ENCODE measurements at regions not wholly inside any gene's neighbourhood (a gene's known extent, or its start where the extent isn't known, plus 50 kb on each side); places are given as distances from the start of the nearest gene placed in this dataset.

- Histone ChIP-seq H3K9me1 (ENCODE audit: control insufficient read depth, extremely low read depth, insufficient read depth, low read length) (no peaks in the 10 kb centered on the region), H3K9ac (ENCODE audit: control insufficient read depth, extremely low read depth, insufficient read depth, low read length) (no peak overlapping the region), H3K79me2 (ENCODE audit: control insufficient read depth, insufficient read depth, low read length) (no peaks in the 10 kb centered on the region), H3K9me3 (ENCODE audit: control insufficient read depth, low read depth, low read length) (no peaks in the 10 kb centered on the region), H3K4me1 (ENCODE audit: control insufficient read depth, extremely low read depth, insufficient read depth, low read length) (no peaks in the 10 kb centered on the region), H3K27me3 (ENCODE audit: control insufficient read depth, extremely low read depth, insufficient read depth, low read length) (no peaks in the 10 kb centered on the region), H4K20me1 (ENCODE audit: control insufficient read depth, extremely low read depth, insufficient read depth, low read length) (no peaks in the 10 kb centered on the region), H3K4me3 (ENCODE audit: control insufficient read depth in 2 of 3, extremely low read depth in 1 of 3, insufficient read depth in 2 of 3, low read depth in 1 of 3, low read length in 3 of 3) (no peak overlapping the region), H2AFZ (ENCODE audit: control insufficient read depth, low read length) (no peak overlapping the region), H3K27ac (ENCODE audit: control insufficient read depth, insufficient read depth, low read length) (no peak overlapping the region), H3K4me2 (ENCODE audit: control insufficient read depth, extremely low read depth, insufficient read depth, low read depth, low read length) (no peak overlapping the region), H3K36me3 (ENCODE audit: control insufficient read depth in 2 of 2, extremely low read depth in 1 of 2, insufficient read depth in 2 of 2, low read length in 2 of 2) (no peaks in the 10 kb centered on the region)
- dilution Hi-C loops (cut with MboI; ENCODE audit: extremely low pct_ligation_motif_present, low sequenced_read_pairs) = no loop called here
- FAIRE-seq (no peak), DNase-seq (ENCODE audit: low read depth, low spot score) (no peak)
- TF ChIP-seq, protein P1, sequence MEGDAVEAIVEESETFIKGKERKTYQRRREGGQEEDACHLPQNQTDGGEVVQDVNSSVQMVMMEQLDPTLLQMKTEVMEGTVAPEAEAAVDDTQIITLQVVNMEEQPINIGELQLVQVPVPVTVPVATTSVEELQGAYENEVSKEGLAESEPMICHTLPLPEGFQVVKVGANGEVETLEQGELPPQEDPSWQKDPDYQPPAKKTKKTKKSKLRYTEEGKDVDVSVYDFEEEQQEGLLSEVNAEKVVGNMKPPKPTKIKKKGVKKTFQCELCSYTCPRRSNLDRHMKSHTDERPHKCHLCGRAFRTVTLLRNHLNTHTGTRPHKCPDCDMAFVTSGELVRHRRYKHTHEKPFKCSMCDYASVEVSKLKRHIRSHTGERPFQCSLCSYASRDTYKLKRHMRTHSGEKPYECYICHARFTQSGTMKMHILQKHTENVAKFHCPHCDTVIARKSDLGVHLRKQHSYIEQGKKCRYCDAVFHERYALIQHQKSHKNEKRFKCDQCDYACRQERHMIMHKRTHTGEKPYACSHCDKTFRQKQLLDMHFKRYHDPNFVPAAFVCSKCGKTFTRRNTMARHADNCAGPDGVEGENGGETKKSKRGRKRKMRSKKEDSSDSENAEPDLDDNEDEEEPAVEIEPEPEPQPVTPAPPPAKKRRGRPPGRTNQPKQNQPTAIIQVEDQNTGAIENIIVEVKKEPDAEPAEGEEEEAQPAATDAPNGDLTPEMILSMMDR (optimal IDR thresholded peaks at IDR 0.05 in 1 of 3, IDR thresholded peaks at IDR 0.05 in 1 of 3, conservative IDR thresholded peaks at IDR 0.05 in 1 of 3; ENCODE audit: extremely low read depth in 1 of 3, insufficient read depth in 2 of 3, low read length in 3 of 3) = no peak
- TF ChIP-seq EZH2 (IDR thresholded peaks at IDR 0.05; ENCODE audit: low read length) = no peak
Measured at GRCh38 chr15:95503640-95504225, 826.8 kb upstream of the NR2F2 start.

- FAIRE-seq (no peak), DNase-seq (ENCODE audit: low read depth, low spot score) (no peak)
- H3K36me3 ChIP-seq (ENCODE audit: control insufficient read depth in 2 of 2, extremely low read depth in 1 of 2, insufficient read depth in 2 of 2, low read length in 2 of 2) = no peaks in the 10 kb centered on the region
- no peak overlapping the region for H3K9ac ChIP-seq (ENCODE audit: control insufficient read depth, extremely low read depth, insufficient read depth, low read length)
- no peaks in the 10 kb centered on the region for H3K27me3 ChIP-seq (ENCODE audit: control insufficient read depth, extremely low read depth, insufficient read depth, low read length)
- no peaks in the 10 kb centered on the region for H4K20me1 ChIP-seq (ENCODE audit: control insufficient read depth, extremely low read depth, insufficient read depth, low read length)
- no peak for TF ChIP-seq EZH2 (IDR thresholded peaks at IDR 0.05; ENCODE audit: low read length)
- TF ChIP-seq, protein P1 (optimal IDR thresholded peaks at IDR 0.05 in 1 of 3, IDR thresholded peaks at IDR 0.05 in 1 of 3, conservative IDR thresholded peaks at IDR 0.05 in 1 of 3; ENCODE audit: extremely low read depth in 1 of 3, insufficient read depth in 2 of 3, low read length in 3 of 3) = no peak
- no peaks in the 10 kb centered on the region for H3K79me2 ChIP-seq (ENCODE audit: control insufficient read depth, insufficient read depth, low read length)
- H2AFZ ChIP-seq (ENCODE audit: control insufficient read depth, low read length) = no peak overlapping the region
- no peak overlapping the region for H3K4me3 ChIP-seq (ENCODE audit: control insufficient read depth in 2 of 3, extremely low read depth in 1 of 3, insufficient read depth in 2 of 3, low read depth in 1 of 3, low read length in 3 of 3)
- no peaks in the 10 kb centered on the region for H3K4me1 ChIP-seq (ENCODE audit: control insufficient read depth, extremely low read depth, insufficient read depth, low read length)
- dilution Hi-C loops (cut with MboI; ENCODE audit: extremely low pct_ligation_motif_present, low sequenced_read_pairs) = no loop called here
- no peaks in the 10 kb centered on the region for H3K9me1 ChIP-seq (ENCODE audit: control insufficient read depth, extremely low read depth, insufficient read depth, low read length)
- no peak overlapping the region for H3K27ac ChIP-seq (ENCODE audit: control insufficient read depth, insufficient read depth, low read length)
- no peaks in the 10 kb centered on the region for H3K9me3 ChIP-seq (ENCODE audit: control insufficient read depth, low read depth, low read length)
- no peak overlapping the region for H3K4me2 ChIP-seq (ENCODE audit: control insufficient read depth, extremely low read depth, insufficient read depth, low read depth, low read length)
Measured at GRCh38 chr15:95511671-95512070, 818.8 kb upstream of the NR2F2 start.

All from keratinocyte (primary cell).